Activated CD4-positive, alpha-beta T cell treated with anti-CD3 and anti-CD28 coated beads, Interleukin-2, amount 50 U/mL, for 48 hours (primary cell): ENCODE measurements at regions not wholly inside any gene's neighbourhood (a gene's known extent, or its start where the extent isn't known, plus 50 kb on each side); places are given as distances from the start of the nearest gene placed in this dataset.

Source experiments
- DNase-seq, 2 experiments: peaks; one replicate each; pipeline ENCODE4 v3.0.0-alpha.2; 2020

DNA sequence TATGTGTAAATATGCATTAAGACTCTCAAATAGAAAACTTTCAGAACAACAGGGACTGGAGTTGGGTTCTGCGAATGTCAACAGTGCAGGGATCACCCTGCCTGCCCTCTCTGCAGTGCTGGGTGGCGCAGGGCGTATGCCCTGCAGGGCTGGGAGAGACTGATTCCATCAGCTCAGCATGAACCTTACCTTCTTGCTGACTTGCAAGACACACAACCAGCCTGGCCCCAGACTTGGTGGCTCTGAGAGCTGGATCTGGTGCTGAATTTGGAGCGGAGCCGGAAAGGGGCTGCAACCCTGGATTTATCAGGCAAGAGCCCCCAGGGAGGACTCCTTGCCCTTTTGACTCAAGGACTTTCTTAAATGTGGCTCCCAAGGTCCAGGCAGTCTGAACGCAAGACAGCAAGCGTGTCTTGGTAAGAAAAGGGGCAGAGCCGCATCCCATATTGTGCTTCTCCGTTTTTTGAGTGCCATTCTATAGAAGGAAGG lies 376.0 kb upstream of the IRX2 start:
- no peak for DNase-seq

DNA sequence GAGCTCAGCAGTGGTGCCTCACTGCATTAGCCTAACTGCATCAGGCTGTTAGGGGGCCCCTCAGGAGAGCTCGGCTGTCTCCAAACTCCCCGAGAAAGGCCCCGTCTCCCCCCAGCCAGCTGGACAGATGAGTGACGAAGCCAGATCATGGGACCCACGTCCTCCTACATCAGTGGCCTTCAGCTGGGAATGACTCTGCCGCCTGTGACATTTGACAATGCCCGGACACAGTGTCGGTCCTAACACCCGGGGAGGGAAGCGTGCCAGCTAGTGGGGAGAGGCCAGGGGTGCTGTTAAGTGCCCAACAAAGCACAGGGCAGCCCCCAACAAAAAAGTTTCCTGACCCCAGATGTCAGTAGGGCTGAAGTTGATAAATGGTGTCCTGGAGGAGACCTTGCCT lies 375.2 kb upstream of the IRX2 start:
- no peak for DNase-seq

DNA sequence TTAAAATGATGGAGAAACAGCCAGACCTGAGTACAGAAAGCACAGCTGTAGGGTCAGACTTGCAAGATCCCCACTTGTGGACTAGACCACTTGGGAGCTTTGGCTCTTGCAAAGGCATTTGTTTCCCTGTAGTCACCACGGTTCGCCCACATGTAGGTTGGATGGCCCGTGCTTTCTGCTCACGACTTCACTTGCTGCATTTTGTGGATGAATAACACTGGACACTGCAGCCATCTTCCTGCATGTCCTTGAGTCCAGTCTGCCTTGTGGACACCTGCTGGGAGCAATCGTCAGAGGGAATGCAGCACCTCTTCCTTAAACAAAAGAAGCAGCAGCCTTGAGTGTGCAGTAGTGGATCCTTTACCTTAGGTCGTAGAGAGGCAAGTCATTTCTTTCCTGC lies 372.9 kb upstream of the IRX2 start:
- no peak for DNase-seq

DNA sequence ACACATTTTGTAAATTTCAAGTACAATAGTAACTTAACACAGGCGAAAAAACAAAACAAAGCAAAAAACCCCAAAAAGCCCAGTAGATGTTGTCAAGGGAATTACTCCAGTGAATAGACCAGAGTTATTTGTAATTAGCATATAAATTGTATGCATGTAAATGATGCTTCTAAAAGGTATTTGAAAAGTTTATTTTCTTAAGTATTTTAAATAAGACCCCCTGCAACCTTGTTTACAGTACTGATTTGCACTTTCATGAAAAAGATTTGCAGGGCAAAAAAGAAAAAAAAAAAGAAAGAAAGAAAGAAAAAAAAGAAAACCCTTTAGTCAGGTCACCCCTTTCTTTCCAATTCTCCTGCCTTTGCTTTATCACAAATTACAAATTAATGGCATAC lies 372.3 kb upstream of the IRX2 start:
- DNase-seq: no peak

DNA sequence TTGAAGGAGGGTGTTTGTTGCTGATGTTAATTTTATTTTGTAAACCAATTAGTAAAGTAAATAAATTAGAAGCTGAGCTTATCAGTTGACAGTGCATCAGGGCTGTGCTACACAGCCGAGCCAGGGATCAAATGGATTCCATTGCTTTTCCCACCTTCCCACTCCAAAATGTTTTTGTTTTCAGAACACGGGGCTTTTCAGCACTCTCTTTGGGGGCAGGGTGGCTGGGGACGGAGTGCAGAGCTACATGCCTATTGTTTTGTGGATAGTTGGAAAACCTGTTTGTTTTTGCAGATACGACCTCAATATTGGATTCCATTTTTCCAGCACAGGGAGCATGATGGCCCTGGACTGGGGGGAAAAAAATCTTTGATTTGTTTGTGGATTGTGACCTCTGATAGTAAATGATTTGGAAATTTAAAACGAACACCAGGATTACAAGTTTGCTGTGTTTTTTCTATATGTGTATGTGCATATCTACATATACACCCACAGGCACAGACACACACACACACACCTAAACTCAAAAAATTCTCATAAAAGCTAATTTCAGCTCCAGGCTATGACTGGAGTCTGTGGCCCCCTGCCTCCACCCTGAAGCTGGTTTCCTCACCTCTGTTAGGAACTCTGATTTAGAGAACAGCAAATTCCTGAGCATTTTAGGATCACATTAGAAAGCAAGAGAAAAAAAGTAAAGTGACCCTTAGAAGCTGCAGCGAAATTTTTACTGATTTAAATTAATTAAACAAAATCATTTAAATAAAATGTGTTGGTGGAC lies 371.7 kb upstream of the IRX2 start:
- no peak for DNase-seq

DNA sequence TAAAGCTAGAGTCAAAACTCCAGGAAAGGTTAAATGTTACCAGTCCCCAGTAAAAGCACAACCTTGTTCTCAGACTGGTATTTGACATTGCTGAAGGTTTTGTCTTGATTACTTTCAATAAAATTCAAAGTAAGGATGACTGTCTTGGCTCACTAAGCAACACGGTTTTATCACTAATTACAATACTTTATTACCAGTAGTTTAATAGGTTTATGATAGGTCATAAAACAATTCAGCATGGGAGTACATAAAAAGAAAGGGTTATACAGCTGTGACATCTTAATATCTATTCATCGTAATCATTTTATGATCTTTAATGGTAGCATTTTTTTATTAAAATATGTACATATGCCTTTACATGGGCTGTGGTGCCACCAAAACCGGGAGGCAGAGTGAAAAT lies 370.7 kb upstream of the IRX2 start:
- DNase-seq: no peak

DNA sequence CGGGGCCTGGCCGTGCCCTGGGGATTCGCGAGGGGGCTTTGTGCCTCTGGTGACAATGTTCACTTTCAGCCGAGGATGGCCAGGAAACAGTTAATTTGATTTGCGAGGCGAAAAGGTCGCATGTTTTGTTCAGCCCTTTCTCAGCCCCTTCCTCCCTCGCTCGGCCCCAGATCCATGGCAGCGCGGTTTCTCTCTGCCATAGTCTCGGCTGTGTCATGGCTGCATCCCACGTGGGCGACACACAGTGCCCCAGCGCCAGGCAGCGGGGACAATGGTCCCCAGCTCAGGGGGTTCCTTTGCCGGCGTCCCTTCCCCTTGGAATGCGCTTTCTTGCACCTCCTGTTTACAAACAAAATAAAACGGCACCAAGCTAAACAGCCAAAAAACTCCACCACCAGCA lies 370.3 kb upstream of the IRX2 start:
- DNase-seq: no peak

DNA sequence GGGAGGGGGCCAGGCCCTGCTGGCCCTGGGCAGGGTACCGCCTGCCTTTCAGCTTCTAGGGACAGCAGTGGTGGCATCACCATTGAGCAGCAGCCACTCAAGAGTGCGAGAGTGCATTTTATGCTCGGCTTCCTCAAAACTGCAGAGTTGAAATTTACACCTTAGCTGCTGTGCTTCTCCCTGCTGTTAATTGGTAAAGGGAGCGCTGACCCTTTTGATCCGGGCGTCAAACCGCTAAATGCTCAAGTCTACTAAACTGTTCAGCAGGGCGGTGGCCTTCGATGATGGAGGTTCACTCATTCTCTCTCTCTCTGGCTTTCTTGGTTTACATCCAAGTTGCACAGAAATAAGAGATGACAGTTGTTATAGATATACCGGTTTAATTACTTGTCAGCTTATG lies 368.6 kb upstream of the IRX2 start:
- DNase-seq: no peak

DNA sequence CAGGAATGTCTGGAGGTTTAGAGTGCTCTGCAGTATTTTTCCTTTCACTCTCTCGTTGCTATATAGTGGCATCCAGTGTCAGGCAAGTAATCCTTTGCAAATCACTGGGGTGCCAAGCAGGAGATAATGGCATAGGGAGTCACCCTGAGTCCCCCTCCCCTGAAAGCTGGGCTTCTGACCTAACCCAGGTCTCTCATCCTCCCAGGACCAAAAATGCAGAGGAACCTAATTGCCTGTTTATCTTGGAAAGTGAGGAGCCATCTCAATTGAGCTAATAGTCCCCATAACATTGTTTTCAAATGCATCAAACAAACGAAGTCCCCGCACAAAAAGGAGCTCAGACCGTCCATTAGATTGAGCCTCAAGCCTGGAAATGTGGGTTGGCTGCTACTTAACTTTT lies 368.0 kb upstream of the IRX2 start:
- no peak for DNase-seq

DNA sequence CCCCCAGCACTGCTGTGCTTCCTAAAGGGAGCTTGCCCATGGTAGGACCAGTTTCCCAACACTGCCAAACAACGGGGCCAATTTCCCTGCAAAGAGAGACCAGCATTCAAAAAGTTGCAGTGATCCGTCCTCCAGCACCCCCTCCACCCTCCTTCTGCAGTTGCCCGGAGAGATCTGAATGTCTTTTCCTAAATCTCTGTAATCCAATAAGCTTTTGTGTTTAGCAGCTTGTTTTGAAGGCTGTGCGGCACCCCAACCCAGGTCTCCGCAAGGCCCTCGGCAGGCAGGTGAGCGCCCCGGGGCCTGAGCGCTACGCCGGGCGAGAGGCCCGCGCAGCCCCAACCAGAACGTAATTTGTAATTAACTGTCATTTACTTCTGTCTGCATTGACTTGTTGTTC lies 366.9 kb upstream of the IRX2 start:
- no peak for DNase-seq

DNA sequence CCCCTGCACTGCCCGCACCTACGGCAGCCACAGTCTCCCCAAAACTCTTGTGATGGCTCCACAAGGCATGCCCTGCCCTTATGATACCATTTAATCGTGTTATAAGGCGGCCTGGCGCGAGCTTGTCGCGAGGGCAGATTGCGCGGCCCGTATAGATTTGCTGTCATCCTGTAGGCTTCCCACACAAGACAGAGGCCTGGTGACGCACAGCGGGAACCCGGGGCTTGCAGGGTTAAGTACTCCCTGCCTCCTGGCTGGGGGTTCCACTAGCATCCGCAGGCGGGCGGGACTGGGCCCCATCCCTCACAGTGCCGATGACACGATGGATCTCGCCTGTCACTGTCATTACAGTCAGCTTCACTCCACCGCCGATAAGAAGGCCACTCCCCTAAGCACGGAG lies 364.9 kb upstream of the IRX2 start:
- DNase-seq: no peak

DNA sequence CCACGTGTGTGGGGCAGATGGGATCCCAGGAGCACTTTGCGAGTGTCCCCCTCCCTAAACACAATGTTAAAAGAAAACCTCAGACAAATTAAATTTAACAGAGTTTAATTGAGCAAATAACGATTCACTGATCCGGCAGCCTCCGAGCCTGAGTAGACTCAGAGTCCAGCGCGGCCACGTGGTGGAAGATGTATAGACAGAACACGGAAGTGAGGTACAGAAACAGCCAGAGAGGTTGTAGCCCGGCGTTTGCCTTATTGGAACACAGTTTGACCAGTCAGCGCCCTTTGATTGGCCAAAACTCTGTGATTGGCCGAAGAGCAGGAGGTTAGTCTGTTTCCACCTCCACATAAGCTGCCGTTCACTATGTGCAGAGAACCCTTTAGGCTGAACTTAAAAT lies 363.0 kb upstream of the IRX2 start:
- DNase-seq: no peak

DNA sequence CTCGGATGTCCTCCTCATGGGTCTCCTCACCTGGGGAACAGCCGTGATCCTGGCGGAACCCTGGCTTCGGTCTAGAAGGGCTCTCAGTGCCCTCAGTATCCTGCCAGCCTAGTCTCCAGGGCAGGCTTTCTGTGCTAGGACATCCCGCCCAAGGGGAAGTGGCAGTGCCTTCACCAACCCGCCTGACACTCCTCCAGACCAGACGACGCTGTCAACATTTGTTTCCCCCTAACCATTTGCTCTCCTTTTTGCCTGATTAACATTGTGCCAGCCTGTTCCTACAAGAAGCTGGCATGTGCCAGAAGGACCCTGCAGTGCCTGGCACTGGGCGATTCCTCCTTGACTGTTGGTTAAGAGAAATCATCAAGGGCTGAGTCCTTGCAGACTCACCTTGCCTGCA lies 358.9 kb upstream of the IRX2 start:
- DNase-seq: no peak

DNA sequence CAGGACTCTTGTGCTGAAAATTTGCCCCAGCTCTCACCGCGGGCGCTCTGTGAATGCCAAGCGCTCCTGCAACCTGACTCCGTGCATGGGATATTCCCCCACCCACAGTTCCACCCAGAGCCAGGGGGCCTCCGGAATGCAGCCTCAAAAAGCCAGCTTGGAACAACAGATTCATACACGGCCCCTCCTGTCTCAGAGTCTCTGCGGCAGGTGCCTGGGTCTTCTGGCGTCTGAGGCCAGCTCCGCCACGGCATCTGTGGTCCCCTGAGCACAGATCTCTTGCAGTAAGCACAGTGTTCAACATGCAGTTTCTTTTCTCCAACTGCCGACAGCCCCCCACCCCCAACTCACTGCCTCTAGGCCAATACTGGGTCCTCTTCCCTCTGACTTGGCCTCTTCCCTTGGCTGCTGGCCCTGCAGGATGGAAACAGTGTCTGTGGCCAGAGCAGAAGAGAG lies 355.7 kb upstream of the IRX2 start:
- DNase-seq: no peak

DNA sequence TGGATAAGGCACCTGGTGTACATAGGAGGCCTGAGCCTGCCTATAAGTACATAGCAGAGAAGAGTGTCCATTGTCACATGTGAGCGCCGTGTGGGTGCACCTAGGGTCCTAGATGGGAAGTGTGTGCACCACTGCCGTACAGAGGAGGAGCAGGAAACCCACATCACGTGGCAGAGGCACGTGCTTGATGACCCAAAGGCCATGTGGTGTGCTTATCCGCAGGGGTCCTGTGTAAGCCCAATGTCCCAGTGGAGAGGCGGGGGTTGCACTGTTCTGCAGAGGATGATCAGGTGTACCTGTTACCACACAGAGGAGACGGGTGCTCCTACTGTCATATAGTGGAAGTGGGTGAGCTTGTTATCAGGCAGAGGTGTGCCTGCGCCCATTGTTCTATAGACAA lies 354.1 kb upstream of the IRX2 start:
- no peak for DNase-seq

DNA sequence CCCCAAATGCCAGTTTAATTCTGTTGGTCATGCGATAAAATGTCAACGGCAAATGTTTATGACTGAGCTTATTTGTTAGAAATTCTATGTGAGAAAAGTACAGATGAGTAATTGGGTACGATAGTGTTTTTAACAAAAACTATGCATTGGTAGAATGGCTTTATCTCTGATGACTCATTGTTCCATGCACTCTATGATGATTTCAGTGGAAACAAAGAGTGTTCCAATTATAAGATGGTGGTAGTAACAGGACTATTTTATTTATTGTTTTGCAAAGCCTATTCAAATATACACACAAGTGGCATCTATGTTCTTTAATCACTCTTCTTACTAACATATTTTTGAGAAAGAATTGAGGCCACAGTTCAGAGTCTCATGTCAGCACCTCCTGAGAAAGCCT lies 353.7 kb upstream of the IRX2 start:
- DNase-seq: no peak

DNA sequence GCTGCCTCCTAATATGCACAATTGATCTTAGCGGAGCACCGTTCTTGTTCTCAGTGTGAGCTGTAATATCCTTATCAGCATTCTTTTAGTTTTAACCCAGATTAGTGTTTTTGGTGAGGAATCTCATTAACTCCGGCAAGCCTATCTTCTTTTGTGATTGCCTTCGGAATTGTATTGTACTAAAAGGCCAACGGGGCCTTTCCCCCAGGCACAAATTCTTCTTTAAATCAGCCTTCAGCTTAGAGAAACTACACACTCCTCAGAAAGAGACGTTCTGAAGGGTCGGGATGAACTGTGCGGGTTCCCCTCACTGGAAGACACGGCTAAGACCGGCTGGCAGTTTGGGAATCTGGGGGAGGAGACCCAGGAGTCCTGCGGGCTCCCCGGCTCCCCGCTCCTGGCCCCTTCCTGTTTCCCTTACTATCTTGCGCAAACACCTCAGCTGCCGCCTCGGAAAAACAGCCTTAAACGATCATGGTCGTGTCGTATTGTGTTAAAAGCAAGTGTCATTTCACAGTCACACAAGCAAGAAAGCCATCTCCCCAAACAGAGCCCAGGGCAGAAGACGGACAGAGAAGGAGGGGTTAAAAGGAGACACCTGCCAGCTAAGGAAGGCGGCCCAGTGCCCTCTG lies 353.1 kb upstream of the IRX2 start:
- DNase-seq: no peak

DNA sequence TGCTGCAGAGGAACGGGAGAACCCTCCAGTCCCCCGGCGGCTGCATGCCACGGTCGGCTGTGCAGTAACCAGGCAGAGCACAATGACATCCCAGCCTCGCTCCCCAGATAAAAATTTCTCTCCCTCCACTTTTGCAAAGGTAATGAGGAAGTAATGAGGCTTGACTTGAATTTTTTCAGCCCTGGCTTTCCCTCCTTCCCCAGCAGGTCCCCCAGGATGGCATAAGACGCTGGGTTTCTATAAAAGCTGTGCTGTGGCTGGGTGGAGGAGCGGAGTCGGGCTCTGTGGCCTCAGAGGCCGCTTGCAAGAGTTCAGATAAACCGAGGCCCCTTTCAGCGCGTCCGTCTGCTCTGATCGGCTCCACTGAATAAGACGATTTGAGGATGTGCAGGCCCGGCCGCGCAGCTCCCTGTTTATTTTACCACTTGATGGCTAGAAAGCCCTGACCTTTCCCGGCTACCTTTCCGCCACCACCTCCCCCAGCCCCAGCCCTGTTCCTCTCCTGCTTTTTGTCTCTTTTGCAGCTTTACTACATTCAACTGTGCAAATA lies 351.9 kb upstream of the IRX2 start:
- no peak for DNase-seq

DNA sequence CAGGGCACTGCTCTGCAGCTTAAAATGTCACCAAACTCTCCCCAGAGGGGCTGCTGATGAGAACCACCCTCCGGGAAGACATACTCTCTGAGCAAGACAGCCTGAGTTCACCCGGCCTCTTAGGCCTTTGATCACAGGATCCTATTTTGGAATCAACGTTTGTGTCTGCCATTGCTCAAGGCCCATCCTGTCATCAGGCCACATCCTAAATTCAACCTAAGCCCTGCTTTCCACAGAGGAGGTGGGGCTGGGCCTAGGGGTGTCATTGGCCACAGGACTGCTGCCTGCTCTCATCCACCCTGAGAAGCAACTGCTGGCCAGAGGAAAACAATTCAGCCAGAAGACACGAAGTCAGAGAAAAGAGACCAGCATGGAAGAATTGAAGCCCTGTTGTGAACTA lies 351.1 kb upstream of the IRX2 start:
- DNase-seq: no peak

DNA sequence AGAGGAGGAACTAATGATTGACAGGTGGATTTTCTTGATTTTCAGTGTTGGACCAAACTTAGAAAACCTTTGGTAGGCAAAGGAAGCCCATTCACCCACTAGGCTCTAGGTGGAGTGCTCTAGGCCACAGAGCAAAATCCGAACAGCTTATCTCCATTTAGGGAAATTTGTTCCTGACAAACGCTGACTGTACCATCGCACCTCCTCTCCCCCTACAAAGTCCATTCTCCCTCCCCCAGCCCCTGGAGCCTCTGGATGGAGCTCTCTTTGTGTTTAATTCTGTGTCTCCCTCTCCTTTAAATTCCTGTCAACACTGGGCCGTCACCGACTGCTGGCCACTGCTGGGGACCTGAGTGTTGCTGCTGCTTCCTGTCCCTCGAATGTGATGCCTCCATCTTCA lies 350.1 kb upstream of the IRX2 start:
- DNase-seq: no peak

DNA sequence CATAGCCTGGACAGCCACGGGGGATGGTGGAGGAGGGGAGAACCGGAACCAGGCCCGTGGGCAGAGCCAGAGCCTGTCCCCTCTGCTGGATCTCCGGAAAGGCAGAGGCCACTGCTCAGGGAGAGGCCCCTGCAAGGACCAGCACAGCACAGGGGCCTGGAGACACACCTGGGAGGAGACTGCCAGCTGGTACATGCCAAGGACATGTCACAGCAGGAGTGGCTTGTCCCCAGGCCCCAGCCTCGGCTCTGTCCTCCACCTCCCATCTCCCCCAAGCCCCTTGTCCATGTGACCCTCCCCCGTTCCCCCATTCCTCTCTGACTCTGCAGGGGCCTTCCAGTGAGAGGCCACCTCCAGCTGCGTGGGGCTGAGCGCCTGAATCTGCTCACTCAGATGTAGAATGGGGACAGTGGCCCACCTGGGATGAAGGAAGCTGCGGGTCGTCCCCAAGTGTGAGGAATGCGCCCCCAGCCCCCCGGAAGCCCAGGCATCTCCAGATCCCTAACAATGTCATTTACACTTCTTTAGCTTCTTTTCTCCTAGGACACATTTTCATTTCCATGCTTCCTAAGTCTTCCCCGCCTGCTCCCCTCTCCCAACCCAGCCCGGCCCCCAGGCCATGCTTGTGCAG lies 349.6 kb upstream of the IRX2 start:
- no peak for DNase-seq

DNA sequence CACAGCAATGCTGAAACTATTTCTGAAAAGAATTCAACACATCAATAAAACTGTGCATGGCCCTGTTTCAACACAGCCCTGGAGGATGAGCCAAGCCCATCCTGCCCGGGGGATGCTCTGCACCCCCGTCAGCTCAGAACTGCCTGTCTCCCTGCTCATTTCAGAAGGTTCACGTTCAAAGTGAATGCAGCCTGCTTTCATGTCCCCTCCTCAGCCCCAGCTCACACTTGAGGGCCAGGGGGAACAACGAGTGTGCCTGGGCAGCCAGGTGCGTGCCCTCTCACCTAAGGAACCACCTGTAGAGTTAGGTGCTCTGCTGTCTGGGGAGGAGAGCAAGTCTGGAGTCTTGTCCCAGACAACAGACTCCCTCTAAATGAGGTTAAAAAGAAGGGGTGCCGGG lies 348.5 kb upstream of the IRX2 start:
- DNase-seq: no peak

DNA sequence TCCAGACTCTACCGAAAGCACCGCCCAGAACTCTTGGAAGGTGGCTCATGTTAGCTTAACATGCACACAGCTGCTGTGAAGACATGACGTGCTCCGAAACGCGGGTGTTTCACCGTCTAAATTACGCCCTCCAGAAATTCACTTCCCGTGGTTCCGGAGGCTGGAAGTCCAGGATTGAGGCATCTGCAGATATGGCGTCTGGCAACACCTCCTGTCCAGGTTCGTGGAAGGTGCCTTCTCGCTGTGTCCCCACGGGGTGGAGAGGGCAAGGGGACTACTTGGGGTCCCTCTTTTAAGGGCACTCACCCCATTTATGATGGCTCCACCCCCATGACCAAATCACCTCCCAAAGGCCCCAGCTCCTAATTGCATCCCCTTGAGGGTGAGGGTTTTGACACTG lies 348.0 kb upstream of the IRX2 start:
- DNase-seq: no peak

DNA sequence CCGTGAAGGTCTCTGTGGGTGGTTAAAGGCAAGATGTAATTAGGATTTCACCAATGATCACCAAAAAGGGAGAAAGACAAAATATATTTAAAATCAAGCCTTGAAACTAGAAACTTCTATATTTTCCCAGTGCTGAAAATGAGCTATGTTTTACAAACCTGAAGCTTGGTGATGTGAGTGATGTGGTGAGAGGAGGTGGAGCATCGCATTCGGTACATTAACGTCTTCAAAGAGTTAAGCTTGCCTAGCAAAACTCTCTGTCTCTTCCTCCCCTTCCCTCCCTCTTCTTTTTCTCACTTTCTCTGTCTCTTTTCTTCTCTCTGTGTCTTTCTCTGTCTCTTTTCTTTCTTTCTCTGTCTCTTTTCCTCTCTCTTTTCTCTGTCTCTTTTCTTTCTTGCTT lies 347.3 kb upstream of the IRX2 start:
- DNase-seq: no peak
